Neural cell (in vitro differentiated cells): ENCODE measurements at regions not wholly inside any gene's neighbourhood (a gene's known extent, or its start where the extent isn't known, plus 50 kb on each side); places are given as distances from the start of the nearest gene placed in this dataset.

Experiments
- H2AFZ ChIP-seq: fragments of 200-600, 300-800 bp; sonication (generic), shearing (Covaris generic); 2 replicates; pipeline ENCODE4 v1.6.0; 2014; ENCODE audit warnings: low read depth, mild to moderate bottlenecking, antibody characterized with exemption, low read length, moderate library complexity
- H3F3A ChIP-seq: fragments of 200-600 bp; shearing (Covaris generic); 2 replicates; pipeline ENCODE4 v1.6.1; 2016; ENCODE audit warnings: mild to moderate bottlenecking, moderate library complexity, mixed read lengths, antibody characterized with exemption, low read length; ENCODE audit not compliant: insufficient read depth, poor library complexity, severe bottlenecking
- H3K27ac ChIP-seq: fragments of 200-600, 300-800 bp; sonication (generic), shearing (Covaris generic); 2 replicates; pipeline ENCODE4 v1.5.1; 2014; ENCODE audit warnings: mild to moderate bottlenecking, low read length, moderate library complexity
- H3K27me3 ChIP-seq: fragments of 300-800, 200-600 bp; sonication (generic), shearing (Covaris generic); 2 replicates; pipeline ENCODE4 v1.6.0; 2014; ENCODE audit warnings: mild to moderate bottlenecking, low read depth, low read length, moderate library complexity; ENCODE audit not compliant: insufficient read depth
- H3K36me3 ChIP-seq: fragments of 300-800, 200-600 bp; sonication (generic), shearing (Covaris generic); 2 replicates; pipeline ENCODE4 v1.5.1; 2014; ENCODE audit warnings: mild to moderate bottlenecking, antibody characterized with exemption, low read length, moderate library complexity; ENCODE audit not compliant: insufficient read depth
- H3K4me2 ChIP-seq: fragments of 300-800, 200-600 bp; sonication (generic), shearing (Covaris generic); 2 replicates; pipeline ENCODE4 v1.6.0; 2014; ENCODE audit warnings: mild to moderate bottlenecking, low read length
- H3K4me3 ChIP-seq: fragments of 300-800, 200-600 bp; sonication (generic), shearing (Covaris generic); 2 replicates; pipeline ENCODE4 v1.5.1; 2014; ENCODE audit warnings: mild to moderate bottlenecking, low read length, moderate library complexity
- H3K79me2 ChIP-seq: fragments of 200-600 bp; shearing (Covaris generic); replicated peaks from 2 replicates; pipeline ENCODE4 v1.6.0; 2014; ENCODE audit warnings: mild to moderate bottlenecking, low read length, moderate library complexity; ENCODE audit not compliant: insufficient read depth
- H3K9ac ChIP-seq: fragments of 300-800, 200-600 bp; sonication (generic), shearing (Covaris generic); 2 replicates; pipeline ENCODE4 v1.6.1; 2016; ENCODE audit warnings: mild to moderate bottlenecking, low read length, mixed read lengths
- H3K9me2 ChIP-seq: fragments of 200-600 bp; shearing (Covaris generic); 2 replicates; pipeline ENCODE4 v1.6.1; 2016; ENCODE audit warnings: mild to moderate bottlenecking, low read length, mixed read lengths; ENCODE audit not compliant: insufficient read depth
- H3K9me3 ChIP-seq: fragments of 200-600, 300-800 bp; sonication (generic), shearing (Covaris generic); 2 replicates; pipeline ENCODE4 v1.6.1; 2016; ENCODE audit warnings: mild to moderate bottlenecking, mixed run types, low read length, moderate library complexity, mixed read lengths
- H4K20me1 ChIP-seq: fragments of 200-600 bp; shearing (Covaris generic); 2 replicates; pipeline ENCODE4 v1.6.1; 2016; ENCODE audit warnings: mild to moderate bottlenecking, mixed run types; ENCODE audit not compliant: insufficient read depth
- EP300 ChIP-seq: fragments of 450-650 bp; conservative IDR thresholded peaks from 2 replicates; pipeline ENCODE4 v1.6.1; 2014; ENCODE audit warnings: antibody characterized with exemption, mild to moderate bottlenecking, moderate library complexity; ENCODE audit not compliant: poor library complexity, severe bottlenecking
- EZH2 ChIP-seq: fragments of 200-600, 300-800 bp; shearing (Covaris generic), sonication (generic); IDR thresholded peaks from 2 replicates; pipeline ENCODE4 v1.6.1; 2014; ENCODE audit warnings: antibody characterized with exemption, low read length, borderline replicate concordance, mild to moderate bottlenecking; ENCODE audit not compliant: insufficient read depth, poor library complexity, severe bottlenecking
- MXI1 ChIP-seq: fragments of 450-650 bp; conservative IDR thresholded peaks from 2 replicates; pipeline ENCODE4 v1.6.1; 2014; ENCODE audit warnings: antibody characterized with exemption, mild to moderate bottlenecking; ENCODE audit not compliant: poor library complexity, severe bottlenecking
- POLR2AphosphoS5 ChIP-seq: IDR thresholded peaks from 2 replicates; pipeline ENCODE4 v1.6.1; 2012
- RAD21 ChIP-seq: fragments of 450-650 bp; conservative IDR thresholded peaks from 2 replicates; pipeline ENCODE4 v1.6.1; 2014; ENCODE audit warnings: antibody characterized with exemption, mild to moderate bottlenecking, moderate library complexity
- SMC3 ChIP-seq: fragments of 450-650 bp; conservative IDR thresholded peaks from 2 replicates; pipeline ENCODE4 v1.6.1; 2014; ENCODE audit warnings: antibody characterized with exemption, mild to moderate bottlenecking, moderate library complexity; ENCODE audit not compliant: poor library complexity
- TAF1 ChIP-seq: IDR thresholded peaks from 2 replicates; pipeline ENCODE4 v1.6.1; 2012; ENCODE audit warnings: low read depth
- TF ChIP-seq, protein P1 (sequence below): IDR thresholded peaks from 2 replicates; pipeline ENCODE4 v1.6.1; 2012; ENCODE audit warnings: borderline replicate concordance
- TF ChIP-seq, protein P2 (sequence below): fragments of 450-650 bp; IDR thresholded peaks from 2 replicates; pipeline ENCODE4 v1.5.1; 2014; ENCODE audit warnings: antibody characterized with exemption, mild to moderate bottlenecking, moderate library complexity; ENCODE audit not compliant: poor library complexity, severe bottlenecking

DNA sequence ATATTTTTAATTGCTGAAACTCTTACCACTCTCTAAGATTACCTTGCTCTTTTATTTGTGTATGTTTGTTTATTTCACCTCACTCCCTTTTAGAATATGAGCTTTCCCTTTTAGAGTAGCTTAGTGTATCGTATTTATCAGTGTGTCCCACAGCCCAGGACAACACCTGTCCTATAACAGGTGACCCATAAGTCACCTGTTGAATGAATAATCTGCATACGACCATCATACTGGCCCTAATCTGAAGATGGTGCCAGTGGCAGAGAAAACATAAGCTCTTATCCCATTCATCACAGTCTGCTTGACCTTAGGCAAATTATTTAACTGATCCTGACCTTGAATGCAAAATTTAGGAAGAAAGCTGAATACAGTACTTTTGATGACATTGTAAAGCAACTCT, 254.6 kb upstream of the NR2F2 start:
- Histone ChIP-seq H4K20me1 (no peaks in the 10 kb centered on the region), H3K9ac (no peak overlapping the region), H3K36me3 (no peaks in the 10 kb centered on the region), H3K27ac (no peak overlapping the region), H3K4me2 (no peak overlapping the region), H3K9me3 (no peaks in the 10 kb centered on the region), H3K27me3 (no peaks in the 10 kb centered on the region), H3K4me3 (no peak overlapping the region), H3K9me2 (no peaks in the 10 kb centered on the region), H2AFZ (no peak overlapping the region), H3K79me2 (no peaks in the 10 kb centered on the region), H3F3A (no peaks in the 10 kb centered on the region)
- TF ChIP-seq POLR2AphosphoS5 (no peak), EP300 (no peak), RAD21 (no peak), TAF1 (no peak), EZH2 (no peak), MXI1 (no peak), SMC3 (no peak)
- TF ChIP-seq, protein P1, sequence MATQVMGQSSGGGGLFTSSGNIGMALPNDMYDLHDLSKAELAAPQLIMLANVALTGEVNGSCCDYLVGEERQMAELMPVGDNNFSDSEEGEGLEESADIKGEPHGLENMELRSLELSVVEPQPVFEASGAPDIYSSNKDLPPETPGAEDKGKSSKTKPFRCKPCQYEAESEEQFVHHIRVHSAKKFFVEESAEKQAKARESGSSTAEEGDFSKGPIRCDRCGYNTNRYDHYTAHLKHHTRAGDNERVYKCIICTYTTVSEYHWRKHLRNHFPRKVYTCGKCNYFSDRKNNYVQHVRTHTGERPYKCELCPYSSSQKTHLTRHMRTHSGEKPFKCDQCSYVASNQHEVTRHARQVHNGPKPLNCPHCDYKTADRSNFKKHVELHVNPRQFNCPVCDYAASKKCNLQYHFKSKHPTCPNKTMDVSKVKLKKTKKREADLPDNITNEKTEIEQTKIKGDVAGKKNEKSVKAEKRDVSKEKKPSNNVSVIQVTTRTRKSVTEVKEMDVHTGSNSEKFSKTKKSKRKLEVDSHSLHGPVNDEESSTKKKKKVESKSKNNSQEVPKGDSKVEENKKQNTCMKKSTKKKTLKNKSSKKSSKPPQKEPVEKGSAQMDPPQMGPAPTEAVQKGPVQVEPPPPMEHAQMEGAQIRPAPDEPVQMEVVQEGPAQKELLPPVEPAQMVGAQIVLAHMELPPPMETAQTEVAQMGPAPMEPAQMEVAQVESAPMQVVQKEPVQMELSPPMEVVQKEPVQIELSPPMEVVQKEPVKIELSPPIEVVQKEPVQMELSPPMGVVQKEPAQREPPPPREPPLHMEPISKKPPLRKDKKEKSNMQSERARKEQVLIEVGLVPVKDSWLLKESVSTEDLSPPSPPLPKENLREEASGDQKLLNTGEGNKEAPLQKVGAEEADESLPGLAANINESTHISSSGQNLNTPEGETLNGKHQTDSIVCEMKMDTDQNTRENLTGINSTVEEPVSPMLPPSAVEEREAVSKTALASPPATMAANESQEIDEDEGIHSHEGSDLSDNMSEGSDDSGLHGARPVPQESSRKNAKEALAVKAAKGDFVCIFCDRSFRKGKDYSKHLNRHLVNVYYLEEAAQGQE = no peak
- TF ChIP-seq, protein P2, sequence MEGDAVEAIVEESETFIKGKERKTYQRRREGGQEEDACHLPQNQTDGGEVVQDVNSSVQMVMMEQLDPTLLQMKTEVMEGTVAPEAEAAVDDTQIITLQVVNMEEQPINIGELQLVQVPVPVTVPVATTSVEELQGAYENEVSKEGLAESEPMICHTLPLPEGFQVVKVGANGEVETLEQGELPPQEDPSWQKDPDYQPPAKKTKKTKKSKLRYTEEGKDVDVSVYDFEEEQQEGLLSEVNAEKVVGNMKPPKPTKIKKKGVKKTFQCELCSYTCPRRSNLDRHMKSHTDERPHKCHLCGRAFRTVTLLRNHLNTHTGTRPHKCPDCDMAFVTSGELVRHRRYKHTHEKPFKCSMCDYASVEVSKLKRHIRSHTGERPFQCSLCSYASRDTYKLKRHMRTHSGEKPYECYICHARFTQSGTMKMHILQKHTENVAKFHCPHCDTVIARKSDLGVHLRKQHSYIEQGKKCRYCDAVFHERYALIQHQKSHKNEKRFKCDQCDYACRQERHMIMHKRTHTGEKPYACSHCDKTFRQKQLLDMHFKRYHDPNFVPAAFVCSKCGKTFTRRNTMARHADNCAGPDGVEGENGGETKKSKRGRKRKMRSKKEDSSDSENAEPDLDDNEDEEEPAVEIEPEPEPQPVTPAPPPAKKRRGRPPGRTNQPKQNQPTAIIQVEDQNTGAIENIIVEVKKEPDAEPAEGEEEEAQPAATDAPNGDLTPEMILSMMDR = no peak

DNA sequence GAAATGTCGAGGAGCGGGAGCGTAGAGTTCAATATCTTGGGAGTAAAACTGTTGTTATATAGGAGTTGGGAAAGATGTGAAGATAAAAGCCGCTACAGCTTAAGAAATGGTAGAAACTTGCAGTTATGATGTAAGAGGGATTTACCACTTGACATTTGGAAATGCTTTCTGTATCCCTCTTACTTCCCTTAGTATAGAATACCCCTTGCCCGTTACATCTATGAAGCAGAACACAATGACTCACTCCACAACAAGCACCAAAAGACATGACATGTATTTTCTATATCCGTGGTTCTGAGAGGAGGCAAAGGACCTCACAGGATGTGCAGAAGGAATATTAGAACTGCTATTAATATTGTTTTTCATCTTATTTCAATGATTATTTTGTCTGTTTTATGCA, 254.2 kb upstream of the NR2F2 start:
- Histone ChIP-seq H3K36me3 (no peaks in the 10 kb centered on the region), H4K20me1 (no peaks in the 10 kb centered on the region), H3K4me3 (no peak overlapping the region), H3K9me2 (no peaks in the 10 kb centered on the region), H3K9me3 (no peaks in the 10 kb centered on the region), H3K27ac (no peak overlapping the region), H3F3A (no peaks in the 10 kb centered on the region), H3K27me3 (no peaks in the 10 kb centered on the region), H3K79me2 (no peaks in the 10 kb centered on the region), H2AFZ (no peak overlapping the region), H3K4me2 (no peak overlapping the region), H3K9ac (no peak overlapping the region)
- TF ChIP-seq MXI1 (no peak), EP300 (no peak), SMC3 (no peak), TAF1 (no peak), RAD21 (no peak), POLR2AphosphoS5 (no peak), EZH2 (no peak)
- TF ChIP-seq, protein P2 = no peak
- TF ChIP-seq, protein P1 = no peak
